GM13976 (cell line): ENCODE measurements at regions not wholly inside any gene's neighbourhood (a gene's known extent, or its start where the extent isn't known, plus 50 kb on each side); places are given as distances from the start of the nearest gene placed in this dataset.

Experiments used
- DNase-seq: peaks from one replicate; pipeline ENCODE4 v3.0.0; 2012; ENCODE audit warnings: low spot score
- in situ Hi-C: fragments of 300-500 bp; cut with MboI; formaldehyde crosslinking; loops from one replicate; pipeline ENCODE4 v1.12.0; 2022; ENCODE audit warnings: low sequenced_read_pairs, mixed read lengths, inconsistent platforms; ENCODE audit not compliant: unreplicated experiment
- TF ChIP-seq, protein P1 (sequence below): IDR thresholded peaks from 2 replicates; pipeline ENCODE4 v1.5.1; 2012; ENCODE audit warnings: borderline replicate concordance, mild to moderate bottlenecking; ENCODE audit not compliant: insufficient read depth; ENCODE audit errors: extremely low read depth, missing control alignments, control extremely low read depth

DNA sequence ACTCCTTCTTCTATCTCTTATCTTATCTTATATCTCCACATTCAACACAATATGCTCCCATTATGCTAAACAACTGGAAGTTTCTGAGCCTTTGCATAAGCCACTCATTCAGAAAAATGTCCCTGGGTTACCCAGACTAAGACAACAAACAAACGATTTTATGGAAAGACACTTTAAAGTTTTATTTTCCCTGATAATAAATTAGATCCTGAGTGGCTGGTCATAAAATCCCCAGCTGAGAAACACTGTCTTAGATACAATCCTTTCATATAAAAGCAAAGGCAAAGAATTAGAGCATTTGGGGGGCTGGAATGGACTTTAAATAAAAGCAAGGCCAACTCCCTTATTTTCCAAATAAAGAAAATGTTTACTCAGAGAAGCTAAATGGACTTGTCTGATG lies 322.3 kb downstream of the GBE1 start:
- in situ Hi-C loops, result no loop called here
- no peak for DNase-seq
- TF ChIP-seq, protein P1, sequence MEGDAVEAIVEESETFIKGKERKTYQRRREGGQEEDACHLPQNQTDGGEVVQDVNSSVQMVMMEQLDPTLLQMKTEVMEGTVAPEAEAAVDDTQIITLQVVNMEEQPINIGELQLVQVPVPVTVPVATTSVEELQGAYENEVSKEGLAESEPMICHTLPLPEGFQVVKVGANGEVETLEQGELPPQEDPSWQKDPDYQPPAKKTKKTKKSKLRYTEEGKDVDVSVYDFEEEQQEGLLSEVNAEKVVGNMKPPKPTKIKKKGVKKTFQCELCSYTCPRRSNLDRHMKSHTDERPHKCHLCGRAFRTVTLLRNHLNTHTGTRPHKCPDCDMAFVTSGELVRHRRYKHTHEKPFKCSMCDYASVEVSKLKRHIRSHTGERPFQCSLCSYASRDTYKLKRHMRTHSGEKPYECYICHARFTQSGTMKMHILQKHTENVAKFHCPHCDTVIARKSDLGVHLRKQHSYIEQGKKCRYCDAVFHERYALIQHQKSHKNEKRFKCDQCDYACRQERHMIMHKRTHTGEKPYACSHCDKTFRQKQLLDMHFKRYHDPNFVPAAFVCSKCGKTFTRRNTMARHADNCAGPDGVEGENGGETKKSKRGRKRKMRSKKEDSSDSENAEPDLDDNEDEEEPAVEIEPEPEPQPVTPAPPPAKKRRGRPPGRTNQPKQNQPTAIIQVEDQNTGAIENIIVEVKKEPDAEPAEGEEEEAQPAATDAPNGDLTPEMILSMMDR, result no peak

DNA sequence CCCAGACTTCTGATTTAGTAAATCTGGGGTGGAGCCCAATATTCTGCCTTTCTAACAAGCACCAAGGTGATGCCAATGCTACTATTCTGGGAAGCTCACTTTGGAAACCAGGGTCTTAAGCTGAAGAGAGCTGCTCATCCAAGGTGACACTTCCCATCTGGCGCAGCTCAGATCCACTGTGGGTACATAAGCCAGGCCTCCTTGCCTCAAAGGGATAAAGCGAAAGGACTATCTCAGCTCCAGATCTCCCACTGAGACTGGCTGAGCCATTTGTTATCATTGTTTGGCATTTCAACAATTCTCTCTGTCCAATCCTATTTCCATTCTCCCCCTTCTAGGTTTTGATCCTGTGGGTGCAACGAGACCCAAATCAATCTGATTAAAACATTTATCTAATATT lies 323.8 kb downstream of the GBE1 start:
- DNase-seq, result no peak
- in situ Hi-C loops, result no loop called here

DNA sequence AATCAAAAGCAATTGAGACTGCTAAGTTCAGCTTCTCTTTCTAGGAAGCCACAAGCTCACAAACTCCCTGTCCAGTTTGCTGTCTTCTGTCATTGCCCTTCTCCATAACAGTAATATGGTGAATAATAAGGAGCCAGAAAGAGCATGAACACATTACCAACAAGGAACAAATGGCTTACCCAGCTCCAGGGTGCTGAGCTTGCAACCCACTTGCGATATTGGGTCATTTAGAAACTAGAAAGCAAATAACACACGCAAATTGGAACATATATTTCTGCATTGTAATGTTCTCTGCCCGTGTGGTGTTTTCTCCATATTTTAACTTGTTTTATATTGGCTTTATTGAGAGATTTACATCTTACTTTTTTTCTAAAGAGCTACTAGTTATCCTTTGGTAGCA lies 325.3 kb downstream of the GBE1 start:
- TF ChIP-seq, protein P1, result no peak
- in situ Hi-C loops, result no loop called here
- DNase-seq, result no peak

More for the DNA sequence above, 323.8 kb downstream of the GBE1 start:
- TF ChIP-seq, protein P1, result no peak

DNA sequence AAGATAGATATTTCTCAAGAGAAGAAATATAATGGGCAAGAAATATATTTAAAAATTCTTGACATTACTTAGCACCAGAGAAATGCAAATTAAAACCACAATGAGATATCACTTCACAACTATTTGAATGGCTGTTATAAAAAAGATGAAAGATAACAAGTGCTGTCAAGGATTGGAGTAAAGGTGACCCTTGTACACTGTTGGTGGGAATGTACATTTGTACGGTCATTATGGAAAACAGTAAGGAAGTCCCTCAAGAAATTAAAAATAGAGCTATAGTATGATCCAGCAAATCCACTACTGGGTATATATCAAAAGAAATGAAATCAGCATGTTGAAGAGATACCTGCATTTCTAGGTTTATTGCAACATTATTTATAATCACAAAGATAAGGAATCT lies 326.4 kb downstream of the GBE1 start:
- TF ChIP-seq, protein P1, result no peak
- DNase-seq, result no peak
- in situ Hi-C loops, result no loop called here

DNA sequence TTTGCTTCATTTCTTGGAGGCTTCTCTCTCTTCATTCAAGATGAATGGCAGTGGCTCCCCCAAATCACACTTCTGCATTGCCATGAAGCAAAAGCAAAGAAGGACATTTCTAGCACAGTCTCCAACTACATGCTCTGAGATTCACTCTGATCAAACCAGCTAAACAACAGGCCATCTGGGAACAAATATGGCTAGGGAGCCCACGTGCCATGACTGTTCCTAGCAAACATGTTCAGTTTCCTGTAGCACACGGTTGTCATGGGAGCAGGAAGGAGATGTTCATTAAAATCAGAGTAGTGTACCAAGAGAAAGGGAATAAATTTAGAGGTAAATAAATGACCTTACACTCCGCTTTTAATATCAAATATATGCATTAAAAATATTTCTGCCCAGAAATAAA lies 327.3 kb downstream of the GBE1 start:
- TF ChIP-seq, protein P1, result no peak
- in situ Hi-C loops, result no loop called here
- no peak for DNase-seq

DNA sequence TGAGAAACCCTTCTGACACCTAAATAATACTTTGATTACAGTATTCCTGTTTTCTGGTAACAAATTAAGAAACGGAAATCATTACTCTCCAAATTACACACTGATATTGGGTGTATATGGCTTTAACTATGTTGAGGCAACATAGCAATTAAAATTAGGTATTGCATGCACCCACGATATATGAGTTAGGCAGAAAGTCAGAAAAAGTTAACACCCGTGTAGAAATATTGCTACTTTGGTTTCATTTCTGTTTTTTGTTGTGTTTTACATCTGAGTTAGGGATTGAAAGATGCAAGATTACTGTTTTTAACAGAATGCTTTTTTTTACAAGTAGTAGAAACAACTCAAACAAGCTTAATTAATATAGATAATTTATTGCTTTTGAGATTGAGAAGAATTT lies 327.8 kb downstream of the GBE1 start:
- in situ Hi-C loops, result no loop called here
- TF ChIP-seq, protein P1, result no peak
- no peak for DNase-seq

DNA sequence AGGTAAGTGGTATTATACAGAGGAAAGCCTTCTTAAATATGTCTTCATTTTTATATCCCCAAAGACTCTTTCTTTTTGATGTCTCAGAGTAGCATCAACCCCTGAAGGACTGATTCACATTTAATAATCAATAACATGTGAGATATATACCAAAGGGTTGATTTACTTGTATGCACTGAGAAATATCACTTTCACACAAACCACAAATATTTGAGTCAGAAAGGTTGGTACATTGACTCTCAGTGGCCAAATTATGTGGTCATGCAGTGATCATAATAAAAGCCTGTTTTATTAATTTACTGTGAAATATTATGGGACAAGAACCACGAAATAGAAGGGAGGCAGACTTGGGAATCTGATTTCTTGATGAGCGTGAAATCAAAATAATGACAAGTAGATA lies 329.0 kb downstream of the GBE1 start:
- DNase-seq, result no peak
- TF ChIP-seq, protein P1, result no peak
- in situ Hi-C loops, result no loop called here
